Mesendoderm (in vitro differentiated cells): ENCODE measurements at regions not wholly inside any gene's neighbourhood (a gene's known extent, or its start where the extent isn't known, plus 50 kb on each side); places are given as distances from the start of the nearest gene placed in this dataset.
A peak's percentile ranks its signal among the peaks of the same experiment; 100 is the strongest.

Source experiments
- DNase-seq: peaks from one replicate; pipeline ENCODE4 v3.0.0; 2013
- H2AK5ac ChIP-seq: 2 replicates; pipeline ENCODE4 v1.6.1; 2013; ENCODE audit warnings: low read length, inconsistent platforms
- H2BK120ac ChIP-seq: 2 replicates; pipeline ENCODE4 v1.6.1; 2013; ENCODE audit warnings: low read depth, mild to moderate bottlenecking, low read length, moderate library complexity, mixed read lengths
- H2BK15ac ChIP-seq: replicated peaks from 2 replicates; pipeline ENCODE4 v1.6.1; 2013; ENCODE audit warnings: low read depth, mild to moderate bottlenecking, moderate library complexity
- H2BK5ac ChIP-seq: 2 replicates; pipeline ENCODE4 v1.6.1; 2013; ENCODE audit warnings: low read length, inconsistent platforms
- H3K18ac ChIP-seq: 2 replicates; pipeline ENCODE4 v1.6.1; 2013; ENCODE audit warnings: mild to moderate bottlenecking, low read length, mixed read lengths
- H3K23ac ChIP-seq: one replicate; pipeline ENCODE4 v1.6.1; 2013; ENCODE audit warnings: low read length
- H3K27ac ChIP-seq: 2 replicates; pipeline ENCODE4 v1.5.1; 2013; ENCODE audit warnings: low read depth, mild to moderate bottlenecking, inconsistent platforms, low read length, moderate library complexity
- H3K27me3 ChIP-seq: 2 replicates; pipeline ENCODE4 v1.6.1; 2013; ENCODE audit warnings: low read length, control low read depth, mild to moderate bottlenecking, inconsistent platforms; ENCODE audit not compliant: insufficient read depth, poor library complexity
- H3K36me3 ChIP-seq: 2 replicates; pipeline ENCODE4 v1.6.1; 2013; ENCODE audit warnings: low read length, inconsistent platforms; ENCODE audit not compliant: control insufficient read depth, insufficient read depth
- H3K4ac ChIP-seq: one replicate; pipeline ENCODE4 v1.6.1; 2013; ENCODE audit warnings: low read depth, mild to moderate bottlenecking, low read length, moderate library complexity
- H3K4me1 ChIP-seq: 2 replicates; pipeline ENCODE4 v1.6.1; 2013; ENCODE audit warnings: low read depth, low read length, inconsistent platforms; ENCODE audit not compliant: control insufficient read depth
- H3K4me2 ChIP-seq: 2 replicates; pipeline ENCODE4 v1.6.1; 2013; ENCODE audit warnings: low read length
- H3K4me3 ChIP-seq: 2 replicates; pipeline ENCODE4 v1.5.1; 2013; ENCODE audit warnings: mild to moderate bottlenecking, low read length
- H3K56ac ChIP-seq: one replicate; pipeline ENCODE4 v1.6.1; 2013; ENCODE audit warnings: low read length
- H3K79me1 ChIP-seq: 2 replicates; pipeline ENCODE4 v1.6.1; 2013; ENCODE audit warnings: low read length, inconsistent platforms
- H3K79me2 ChIP-seq: 2 replicates; pipeline ENCODE4 v1.6.1; 2013; ENCODE audit warnings: mild to moderate bottlenecking, low read length; ENCODE audit not compliant: control insufficient read depth, insufficient read depth
- H3K9ac ChIP-seq: 2 replicates; pipeline ENCODE4 v1.6.1; 2013; ENCODE audit warnings: low read length, inconsistent platforms
- H4K5ac ChIP-seq: one replicate; pipeline ENCODE4 v1.6.1; 2013; ENCODE audit warnings: low read length
- H4K8ac ChIP-seq: one replicate; pipeline ENCODE4 v1.6.1; 2013; ENCODE audit warnings: low read depth, mild to moderate bottlenecking, control low read depth, low read length, moderate library complexity
- WGBS: extraction: QIAGEN DNeasy Blood & Tissue Kit; methylation state at CpG from one replicate; pipeline ENCODE4 v1.1.7; 2013; ENCODE audit warnings: low lambda C conversion rate, missing lambda C conversion rate; ENCODE audit not compliant: insufficient coverage; ENCODE audit errors: extremely low coverage; 5-methylcytosine and 5-hydroxymethylcytosine counted together

- no peak overlapping the region for H3K4me2 ChIP-seq
- no peak for DNase-seq
- H3K79me2 ChIP-seq: no peaks in the 10 kb centered on the region
- no peak overlapping the region for H3K23ac ChIP-seq
- no peak overlapping the region for H2BK120ac ChIP-seq
- H4K8ac ChIP-seq: no peak overlapping the region
- no peak overlapping the region for H3K27ac ChIP-seq
- H3K9ac ChIP-seq: no peak overlapping the region
- no peaks in the 10 kb centered on the region for H3K79me1 ChIP-seq
- no peak overlapping the region for H4K5ac ChIP-seq
- no peak overlapping the region for H3K4me3 ChIP-seq
- H3K18ac ChIP-seq: no peak overlapping the region
- no peak overlapping the region for H3K4ac ChIP-seq
- no CpG with 5 or more reads among the region's 3 CpGs for WGBS
- no peak overlapping the region for H2BK15ac ChIP-seq
- H2BK5ac ChIP-seq: no peak overlapping the region
- H2AK5ac ChIP-seq: no peak overlapping the region
- no peaks in the 10 kb centered on the region for H3K4me1 ChIP-seq
- H3K56ac ChIP-seq: no peak overlapping the region
- H3K27me3 ChIP-seq: no peaks in the 10 kb centered on the region
- H3K36me3 ChIP-seq: no peaks in the 10 kb centered on the region
These were observed 73.5 kb upstream of the MBNL1 start for GRCh38 chr3:152195206-152195605.

GRCh38 chr3:152196782-152197181 lies 71.9 kb upstream of the MBNL1 start:
- H2AK5ac ChIP-seq: no peak overlapping the region
- H4K8ac ChIP-seq: no peak overlapping the region
- no peak overlapping the region for H3K18ac ChIP-seq
- WGBS: no CpG with 5 or more reads among the region's 2 CpGs
- H3K56ac ChIP-seq: no peak overlapping the region
- no peak for DNase-seq
- H3K27ac ChIP-seq: no peak overlapping the region
- no peaks in the 10 kb centered on the region for H3K4me1 ChIP-seq
- H3K79me1 ChIP-seq: no peaks in the 10 kb centered on the region
- H4K5ac ChIP-seq: no peak overlapping the region
- no peaks in the 10 kb centered on the region for H3K36me3 ChIP-seq
- H2BK15ac ChIP-seq: no peak overlapping the region
- H3K4me2 ChIP-seq: no peak overlapping the region
- no peaks in the 10 kb centered on the region for H3K79me2 ChIP-seq
- no peaks in the 10 kb centered on the region for H3K27me3 ChIP-seq
- H3K23ac ChIP-seq: no peak overlapping the region
- H3K9ac ChIP-seq: no peak overlapping the region
- no peak overlapping the region for H2BK5ac ChIP-seq
- no peak overlapping the region for H3K4ac ChIP-seq
- no peak overlapping the region for H3K4me3 ChIP-seq
- no peak overlapping the region for H2BK120ac ChIP-seq

GRCh38 chr3:152197451-152197850 lies 71.3 kb upstream of the MBNL1 start:
- Histone ChIP-seq H3K27me3 (no peaks in the 10 kb centered on the region), H3K79me2 (no peaks in the 10 kb centered on the region), H4K8ac (no peak overlapping the region), H3K4me2 (no peak overlapping the region), H3K23ac (no peak overlapping the region), H3K4me3 (no peak overlapping the region), H2BK5ac (no peak overlapping the region), H3K4ac (no peak overlapping the region), H4K5ac (no peak overlapping the region), H3K9ac (no peak overlapping the region), H2AK5ac (no peak overlapping the region), H3K36me3 (no peaks in the 10 kb centered on the region), H3K79me1 (no peaks in the 10 kb centered on the region), H3K4me1 (no peaks in the 10 kb centered on the region), H2BK15ac (no peak overlapping the region), H3K27ac (no peak overlapping the region), H3K56ac (no peak overlapping the region), H2BK120ac (no peak overlapping the region), H3K18ac (no peak overlapping the region)
- WGBS: no CpG with 5 or more reads among the region's 3 CpGs
- DNase-seq: no peak

- whole genome bisulfite sequencing: no CpG with 5 or more reads among the region's 3 CpGs
- Histone ChIP-seq H3K9ac (no peak overlapping the region), H3K4ac (no peak overlapping the region), H2BK5ac (no peak overlapping the region), H2BK15ac (no peak overlapping the region), H4K8ac (no peak overlapping the region), H3K79me2 (no peaks in the 10 kb centered on the region), H3K4me1 (no peaks in the 10 kb centered on the region), H3K4me3 (no peak overlapping the region), H3K27me3 (no peaks in the 10 kb centered on the region), H3K27ac (no peak overlapping the region), H2AK5ac (no peak overlapping the region), H2BK120ac (no peak overlapping the region), H3K18ac (no peak overlapping the region), H4K5ac (no peak overlapping the region), H3K36me3 (no peaks in the 10 kb centered on the region), H3K23ac (no peak overlapping the region), H3K56ac (no peak overlapping the region), H3K79me1 (no peaks in the 10 kb centered on the region), H3K4me2 (no peak overlapping the region)
- peak; percentile 15 for DNase-seq
These were observed 70.8 kb upstream of the MBNL1 start for GRCh38 chr3:152197937-152198336.

GRCh38 chr3:152198665-152199064 lies 70.1 kb upstream of the MBNL1 start:
- Histone ChIP-seq H2AK5ac (no peak overlapping the region), H3K56ac (no peak overlapping the region), H3K27ac (no peak overlapping the region), H3K4me2 (no peak overlapping the region), H4K8ac (no peak overlapping the region), H3K18ac (no peak overlapping the region), H3K4ac (no peak overlapping the region), H3K9ac (no peak overlapping the region), H3K23ac (no peak overlapping the region), H2BK120ac (no peak overlapping the region), H2BK5ac (no peak overlapping the region), H3K27me3 (no peaks in the 10 kb centered on the region), H3K36me3 (no peaks in the 10 kb centered on the region), H3K4me3 (no peak overlapping the region), H4K5ac (no peak overlapping the region), H3K79me2 (no peaks in the 10 kb centered on the region), H3K4me1 (no peaks in the 10 kb centered on the region), H3K79me1 (no peaks in the 10 kb centered on the region), H2BK15ac (no peak overlapping the region)
- DNase-seq: no peak
- no CpG with 5 or more reads among the region's 1 CpG for WGBS

- Histone ChIP-seq H2BK5ac (no peak overlapping the region), H3K79me2 (no peaks in the 10 kb centered on the region), H3K4me2 (no peak overlapping the region), H2BK120ac (no peak overlapping the region), H3K79me1 (no peaks in the 10 kb centered on the region), H2AK5ac (no peak overlapping the region), H3K23ac (no peak overlapping the region), H3K4ac (no peak overlapping the region), H3K4me1 (no peaks in the 10 kb centered on the region), H3K36me3 (no peaks in the 10 kb centered on the region), H2BK15ac (no peak overlapping the region), H4K5ac (no peak overlapping the region), H3K4me3 (no peak overlapping the region), H4K8ac (no peak overlapping the region), H3K56ac (no peak overlapping the region), H3K18ac (no peak overlapping the region), H3K9ac (no peak overlapping the region), H3K27ac (no peak overlapping the region), H3K27me3 (no peaks in the 10 kb centered on the region)
- no CpG with 5 or more reads among the region's 3 CpGs for WGBS
- DNase-seq: no peak
These were observed 69.5 kb upstream of the MBNL1 start for GRCh38 chr3:152199102-152199840.
